Aorta (tissue), 5 donors: ENCODE measurements at regions not wholly inside any gene's neighbourhood (a gene's known extent, or its start where the extent isn't known, plus 50 kb on each side); places are given as distances from the start of the nearest gene placed in this dataset.
"Not testable (repeated sequence)": the region's sequence is repeated elsewhere in the genome, so short reads cannot be mapped to it uniquely, and the experiment has no call there.

Experiments
- ATAC-seq: fragments of 200-7000 bp; cut with Tn5 transposase; one replicate; pipeline ENCODE4 v1.9.1; 2022; ENCODE audit warnings: moderate library complexity; ENCODE audit not compliant: low FRiP score
- DNase-seq, 2 donors: peaks; one replicate each; pipeline ENCODE4 v3.0.0-alpha.2; 2020
- H3K27ac ChIP-seq, 2 donors: one replicate each; pipeline ENCODE4 v1.5.1; 2013; ENCODE audit warnings: low read length in 2 of 2, mild to moderate bottlenecking in 2 of 2, moderate library complexity in 2 of 2, control low read depth in 1 of 2, inconsistent platforms in 1 of 2, low read depth in 1 of 2
- H3K27me3 ChIP-seq, 2 donors: one replicate each; pipeline ENCODE4 v1.6.1; 2013; ENCODE audit warnings: control low read depth in 1 of 2, low read length in 1 of 2, mild to moderate bottlenecking in 1 of 2, moderate library complexity in 1 of 2; ENCODE audit not compliant: insufficient read depth in 2 of 2, control insufficient read depth in 1 of 2
- H3K36me3 ChIP-seq, 2 donors: one replicate each; pipeline ENCODE4 v1.6.1; 2013; ENCODE audit warnings: control low read depth in 1 of 2, low read length in 1 of 2, mild to moderate bottlenecking in 1 of 2; ENCODE audit not compliant: insufficient read depth in 2 of 2, control insufficient read depth in 1 of 2
- H3K4me1 ChIP-seq, 2 donors: one replicate each; pipeline ENCODE4 v1.6.1; 2013; ENCODE audit warnings: low read length in 2 of 2, control low read depth in 1 of 2, mild to moderate bottlenecking in 1 of 2, moderate library complexity in 1 of 2; ENCODE audit not compliant: insufficient read depth in 2 of 2, control insufficient read depth in 1 of 2
- H3K4me3 ChIP-seq, 2 donors: one replicate each; pipeline ENCODE4 v1.5.1; 2013; ENCODE audit warnings: low read length in 2 of 2, control low read depth in 1 of 2, mild to moderate bottlenecking in 1 of 2
- H3K9me3 ChIP-seq: one replicate; pipeline ENCODE4 v1.6.1; 2013; ENCODE audit warnings: mild to moderate bottlenecking, low read length; ENCODE audit not compliant: control insufficient read depth
- WGBS, 2 donors: extraction: QIAGEN DNeasy Blood & Tissue Kit; methylation state at CpG; one replicate each; pipeline ENCODE4 v1.1.7; 2013; 5-methylcytosine and 5-hydroxymethylcytosine counted together
- intact Hi-C, 2 donors: fragments of 100-400 bp; cut with DNase I; formaldehyde crosslinking; loops; one replicate each; pipeline versions ENCODE4 v1.14.2 to v1.15.0; 2022
- donor health status: healthy with polysubstance abuse.
- donor health status: Bipolar disorder and iron deficiency.
- donor health status: DM: no; HTN: no; CAD: no.
- donor health status: DM: no; HTN: no; CAD: no.
- donor health status: DM: yes; HTN: yes; CAD: no.

- intact Hi-C loops: no loop called here
- DNase-seq (no peak), ATAC-seq (no peak)
- no peak overlapping the region for H3K4me3 ChIP-seq
- H3K4me1 ChIP-seq: no peaks in the 10 kb centered on the region
- H3K36me3 ChIP-seq: no peaks in the 10 kb centered on the region
- WGBS, 2 donors: 92 to 96% methylated on average over 2 of the region's 2 CpGs
- no peaks in the 10 kb centered on the region for H3K9me3 ChIP-seq
- no peaks in the 10 kb centered on the region for H3K27me3 ChIP-seq
- H3K27ac ChIP-seq: no peak overlapping the region
These were observed 338.8 kb upstream of the ID2 start for GRCh38 chr2:8343031-8343430.

GRCh38 chr2:8344144-8345097 is 337.4 kb upstream of the ID2 start:
- no peak overlapping the region for H3K27ac ChIP-seq
- DNase-seq (no peak), ATAC-seq (no peak)
- no peaks in the 10 kb centered on the region for H3K4me1 ChIP-seq
- no peaks in the 10 kb centered on the region for H3K27me3 ChIP-seq
- H3K36me3 ChIP-seq: no peaks in the 10 kb centered on the region
- H3K4me3 ChIP-seq: no peak overlapping the region
- no peaks in the 10 kb centered on the region for H3K9me3 ChIP-seq
- 95 to 97% methylated on average over 10 of the region's 10 CpGs for whole genome bisulfite sequencing, 2 donors
- intact Hi-C loops: no loop called here

- Histone ChIP-seq H3K4me1 (no peaks in the 10 kb centered on the region), H3K27ac (no peak overlapping the region), H3K4me3 (no peak overlapping the region), H3K27me3 (no peaks in the 10 kb centered on the region), H3K9me3 (no peaks in the 10 kb centered on the region), H3K36me3 (no peaks in the 10 kb centered on the region)
- 94 to 97% methylated on average over 5 of the region's 5 CpGs for WGBS, 2 donors
- DNase-seq: no peak
- ATAC-seq: no peak
- intact Hi-C loops: no loop called here
These were observed 336.7 kb upstream of the ID2 start for GRCh38 chr2:8345200-8345599.

- Histone ChIP-seq H3K27me3 (no peaks in the 10 kb centered on the region), H3K4me3 (no peak overlapping the region), H3K9me3 (no peaks in the 10 kb centered on the region), H3K27ac (no peak overlapping the region), H3K36me3 (no peaks in the 10 kb centered on the region), H3K4me1 (no peaks in the 10 kb centered on the region)
- WGBS, 2 donors: 82 to 85% methylated on average over 7 of the region's 7 CpGs
- DNase-seq (no peak), ATAC-seq (no peak)
- intact Hi-C loops: no loop called here
These were observed 335.6 kb upstream of the ID2 start for GRCh38 chr2:8346208-8346607.

- intact Hi-C loops: no loop called here
- H3K4me3 ChIP-seq: no peak overlapping the region
- WGBS, 2 donors: 95 to 97% methylated on average over 5 of the region's 5 CpGs
- DNase-seq (no peak), ATAC-seq (no peak)
- no peaks in the 10 kb centered on the region for H3K4me1 ChIP-seq
- no peak overlapping the region for H3K27ac ChIP-seq
- H3K9me3 ChIP-seq: no peaks in the 10 kb centered on the region
- no peaks in the 10 kb centered on the region for H3K27me3 ChIP-seq
- H3K36me3 ChIP-seq: no peaks in the 10 kb centered on the region
These were observed 335.0 kb upstream of the ID2 start for GRCh38 chr2:8346706-8347430.

- H3K4me1 ChIP-seq, H3K9me3 ChIP-seq, H3K36me3 ChIP-seq, H3K27ac ChIP-seq, intact Hi-C loops, H3K27me3 ChIP-seq, H3K4me3 ChIP-seq, DNase-seq, ATAC-seq: not testable (repeated sequence)
- WGBS, 2 donors: 92 to 93% methylated on average over 4 of the region's 4 CpGs
These were observed 332.9 kb upstream of the ID2 start for GRCh38 chr2:8348911-8349310.

- Histone ChIP-seq H3K4me3 (no peak overlapping the region), H3K36me3 (no peaks in the 10 kb centered on the region), H3K9me3 (peaks cover 5% of the 10 kb centered on the region), H3K4me1 (no peaks in the 10 kb centered on the region), H3K27me3 (no peaks in the 10 kb centered on the region), H3K27ac (no peak overlapping the region)
- intact Hi-C loops: no loop called here
- 87 to 89% methylated on average over 4 of the region's 4 CpGs for WGBS, 2 donors
- DNase-seq (no peak), ATAC-seq (no peak)
These were observed 329.6 kb upstream of the ID2 start for GRCh38 chr2:8352296-8352695.

GRCh38 chr2:8352989-8353388 is 328.9 kb upstream of the ID2 start:
- DNase-seq (no peak), ATAC-seq (no peak)
- Histone ChIP-seq H3K4me1 (no peaks in the 10 kb centered on the region), H3K36me3 (no peaks in the 10 kb centered on the region), H3K27me3 (no peaks in the 10 kb centered on the region), H3K9me3 (peaks cover 5% of the 10 kb centered on the region), H3K4me3 (no peak overlapping the region), H3K27ac (no peak overlapping the region)
- intact Hi-C loops: no loop called here
- 98 to 100% methylated on average over 1 of the region's 1 CpG for WGBS, 2 donors
